ENCODE measurements at regions not wholly inside any gene's neighbourhood (a gene's known extent, or its start where the extent isn't known, plus 50 kb on each side); places are given as distances from the start of the nearest gene placed in this dataset.

DNA sequence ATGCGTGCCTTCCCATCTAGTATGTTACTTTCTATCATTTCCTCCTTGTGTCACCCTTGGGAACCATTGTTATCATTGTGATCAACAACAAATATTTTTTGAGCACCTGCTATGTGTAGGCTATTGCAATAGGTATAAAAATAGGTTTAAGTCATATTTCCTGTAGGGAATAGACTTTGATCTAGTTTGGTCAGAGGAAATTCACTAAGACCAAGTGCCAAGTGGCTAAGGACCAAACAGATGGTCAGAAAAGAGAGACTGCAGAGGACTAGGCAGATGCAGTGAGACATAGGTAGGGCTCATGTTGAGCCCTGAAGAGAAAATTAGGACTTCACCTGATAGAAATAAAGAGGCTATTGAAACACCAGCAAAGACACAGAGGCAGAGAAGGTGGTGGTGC is 430.0 kb upstream of the ADAMTSL1 start:
- Histone ChIP-seq H4K20me1 (ENCODE audit: insufficient read depth, low read length) (no peaks in the 10 kb centered on the region), H3K36me3 (replicated peaks in 1 of 2; ENCODE audit: control insufficient read depth in 1 of 2, insufficient read depth in 2 of 2, low read length in 2 of 2) (no peaks in the 10 kb centered on the region), H3K79me2 (ENCODE audit: insufficient read depth, low read length) (no peaks in the 10 kb centered on the region), H3K27ac (ENCODE audit: extremely low read length, insufficient read depth, low read length) (no peak overlapping the region), H3K4me2 (ENCODE audit: low read depth, low read length) (no peak overlapping the region), H3K4me1 (ENCODE audit: insufficient read depth, low read length) (no peaks in the 10 kb centered on the region), H3K9me3 (ENCODE audit: low read length) (no peaks in the 10 kb centered on the region), H3K27me3 (ENCODE audit: control insufficient read depth in 1 of 2, insufficient read depth in 2 of 2, low read length in 2 of 2) (no peaks in the 10 kb centered on the region), H3K9ac (ENCODE audit: insufficient read depth, low read depth, low read length) (no peak overlapping the region), H2AFZ (ENCODE audit: low read length) (no peak overlapping the region), H3K4me3 (replicated peaks in 1 of 3; ENCODE audit: insufficient read depth in 1 of 3, low read depth in 2 of 3, low read length in 3 of 3) (no peak overlapping the region)
- in situ Hi-C loops (cut with HindIII; ENCODE audit: extremely low pct_ligation_motif_present, low pct_unique_long_range_greater_than_20kb), result no loop called here
- DNase-seq (ENCODE audit: low spot score) (no peak), ATAC-seq (no peak), FAIRE-seq (no peak)
- ChIA-PET POLR2A (no interaction called here), CTCF (ENCODE audit: low intra/inter-chr PET ratio, low total read pairs) (no interaction called here)
- 36% methylated on average over 1 of the region's 1 CpG for WGBS (ENCODE audit: low lambda C conversion rate)
- no peak for TF ChIP-seq SNAI1 (CRISPR knock-in tag; IDR thresholded peaks at IDR 0.05; ENCODE audit: borderline replicate concordance)
- no peak for TF ChIP-seq ZNF20 (CRISPR knock-in tag; IDR thresholded peaks at IDR 0.05)
- TF ChIP-seq ZC3H13 (CRISPR knock-in tag; IDR thresholded peaks at IDR 0.05), result no peak
- TF ChIP-seq, protein P1, sequence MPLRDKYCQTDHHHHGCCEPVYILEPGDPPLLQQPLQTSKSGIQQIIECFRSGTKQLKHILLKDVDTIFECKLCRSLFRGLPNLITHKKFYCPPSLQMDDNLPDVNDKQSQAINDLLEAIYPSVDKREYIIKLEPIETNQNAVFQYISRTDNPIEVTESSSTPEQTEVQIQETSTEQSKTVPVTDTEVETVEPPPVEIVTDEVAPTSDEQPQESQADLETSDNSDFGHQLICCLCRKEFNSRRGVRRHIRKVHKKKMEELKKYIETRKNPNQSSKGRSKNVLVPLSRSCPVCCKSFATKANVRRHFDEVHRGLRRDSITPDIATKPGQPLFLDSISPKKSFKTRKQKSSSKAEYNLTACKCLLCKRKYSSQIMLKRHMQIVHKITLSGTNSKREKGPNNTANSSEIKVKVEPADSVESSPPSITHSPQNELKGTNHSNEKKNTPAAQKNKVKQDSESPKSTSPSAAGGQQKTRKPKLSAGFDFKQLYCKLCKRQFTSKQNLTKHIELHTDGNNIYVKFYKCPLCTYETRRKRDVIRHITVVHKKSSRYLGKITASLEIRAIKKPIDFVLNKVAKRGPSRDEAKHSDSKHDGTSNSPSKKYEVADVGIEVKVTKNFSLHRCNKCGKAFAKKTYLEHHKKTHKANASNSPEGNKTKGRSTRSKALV (CRISPR knock-in tag; IDR thresholded peaks at IDR 0.05), result no peak
- TF ChIP-seq SRSF1 (optimal IDR thresholded peaks at IDR 0.05; ENCODE audit: low read depth, low read length), result no peak
- TF ChIP-seq ZFP90 (CRISPR knock-in tag; IDR thresholded peaks at IDR 0.05; ENCODE audit: borderline replicate concordance), result no peak
- TF ChIP-seq, protein P2, sequence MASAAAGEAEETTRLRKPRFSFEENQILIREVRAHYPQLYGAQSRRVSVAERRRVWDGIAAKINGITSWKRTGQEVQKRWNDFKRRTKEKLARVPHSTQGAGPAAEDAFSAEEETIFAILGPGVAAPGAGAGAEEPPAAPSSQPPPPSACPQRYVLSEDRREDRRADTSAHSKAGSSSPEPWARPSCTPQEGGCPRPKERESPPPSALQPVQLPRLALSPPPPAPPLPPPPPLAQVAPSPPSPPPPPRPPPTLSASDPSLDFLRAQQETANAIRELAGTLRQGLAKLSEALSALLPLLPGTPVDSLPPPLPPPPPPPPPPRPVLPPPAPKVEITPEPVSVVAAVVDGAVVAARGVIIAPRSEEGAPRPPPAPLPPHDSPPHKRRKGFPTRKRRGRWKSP (CRISPR knock-in tag; IDR thresholded peaks at IDR 0.05), result no peak
- TF ChIP-seq, protein P3, sequence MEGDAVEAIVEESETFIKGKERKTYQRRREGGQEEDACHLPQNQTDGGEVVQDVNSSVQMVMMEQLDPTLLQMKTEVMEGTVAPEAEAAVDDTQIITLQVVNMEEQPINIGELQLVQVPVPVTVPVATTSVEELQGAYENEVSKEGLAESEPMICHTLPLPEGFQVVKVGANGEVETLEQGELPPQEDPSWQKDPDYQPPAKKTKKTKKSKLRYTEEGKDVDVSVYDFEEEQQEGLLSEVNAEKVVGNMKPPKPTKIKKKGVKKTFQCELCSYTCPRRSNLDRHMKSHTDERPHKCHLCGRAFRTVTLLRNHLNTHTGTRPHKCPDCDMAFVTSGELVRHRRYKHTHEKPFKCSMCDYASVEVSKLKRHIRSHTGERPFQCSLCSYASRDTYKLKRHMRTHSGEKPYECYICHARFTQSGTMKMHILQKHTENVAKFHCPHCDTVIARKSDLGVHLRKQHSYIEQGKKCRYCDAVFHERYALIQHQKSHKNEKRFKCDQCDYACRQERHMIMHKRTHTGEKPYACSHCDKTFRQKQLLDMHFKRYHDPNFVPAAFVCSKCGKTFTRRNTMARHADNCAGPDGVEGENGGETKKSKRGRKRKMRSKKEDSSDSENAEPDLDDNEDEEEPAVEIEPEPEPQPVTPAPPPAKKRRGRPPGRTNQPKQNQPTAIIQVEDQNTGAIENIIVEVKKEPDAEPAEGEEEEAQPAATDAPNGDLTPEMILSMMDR (CRISPR knock-in tag; IDR thresholded peaks at IDR 0.05), result no peak
- no peak for TF ChIP-seq BRD4 (CRISPR knock-in tag; IDR thresholded peaks at IDR 0.05)
- no peak for TF ChIP-seq ZFX (CRISPR knock-in tag; IDR thresholded peaks at IDR 0.05; ENCODE audit: low read depth)
- TF ChIP-seq ZNF230 (CRISPR knock-in tag; IDR thresholded peaks at IDR 0.05), result no peak
- TF ChIP-seq ADNP (CRISPR knock-in tag; IDR thresholded peaks at IDR 0.05), result no peak
- TF ChIP-seq, protein P4, sequence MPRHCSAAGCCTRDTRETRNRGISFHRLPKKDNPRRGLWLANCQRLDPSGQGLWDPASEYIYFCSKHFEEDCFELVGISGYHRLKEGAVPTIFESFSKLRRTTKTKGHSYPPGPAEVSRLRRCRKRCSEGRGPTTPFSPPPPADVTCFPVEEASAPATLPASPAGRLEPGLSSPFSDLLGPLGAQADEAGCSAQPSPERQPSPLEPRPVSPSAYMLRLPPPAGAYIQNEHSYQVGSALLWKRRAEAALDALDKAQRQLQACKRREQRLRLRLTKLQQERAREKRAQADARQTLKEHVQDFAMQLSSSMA (CRISPR knock-in tag; IDR thresholded peaks at IDR 0.05), result no peak
- no peak for TF ChIP-seq YY1 (IDR thresholded peaks at IDR 0.05; ENCODE audit: insufficient read depth, insufficient replicate concordance, low read depth, low read length)
- TF ChIP-seq, protein P5, sequence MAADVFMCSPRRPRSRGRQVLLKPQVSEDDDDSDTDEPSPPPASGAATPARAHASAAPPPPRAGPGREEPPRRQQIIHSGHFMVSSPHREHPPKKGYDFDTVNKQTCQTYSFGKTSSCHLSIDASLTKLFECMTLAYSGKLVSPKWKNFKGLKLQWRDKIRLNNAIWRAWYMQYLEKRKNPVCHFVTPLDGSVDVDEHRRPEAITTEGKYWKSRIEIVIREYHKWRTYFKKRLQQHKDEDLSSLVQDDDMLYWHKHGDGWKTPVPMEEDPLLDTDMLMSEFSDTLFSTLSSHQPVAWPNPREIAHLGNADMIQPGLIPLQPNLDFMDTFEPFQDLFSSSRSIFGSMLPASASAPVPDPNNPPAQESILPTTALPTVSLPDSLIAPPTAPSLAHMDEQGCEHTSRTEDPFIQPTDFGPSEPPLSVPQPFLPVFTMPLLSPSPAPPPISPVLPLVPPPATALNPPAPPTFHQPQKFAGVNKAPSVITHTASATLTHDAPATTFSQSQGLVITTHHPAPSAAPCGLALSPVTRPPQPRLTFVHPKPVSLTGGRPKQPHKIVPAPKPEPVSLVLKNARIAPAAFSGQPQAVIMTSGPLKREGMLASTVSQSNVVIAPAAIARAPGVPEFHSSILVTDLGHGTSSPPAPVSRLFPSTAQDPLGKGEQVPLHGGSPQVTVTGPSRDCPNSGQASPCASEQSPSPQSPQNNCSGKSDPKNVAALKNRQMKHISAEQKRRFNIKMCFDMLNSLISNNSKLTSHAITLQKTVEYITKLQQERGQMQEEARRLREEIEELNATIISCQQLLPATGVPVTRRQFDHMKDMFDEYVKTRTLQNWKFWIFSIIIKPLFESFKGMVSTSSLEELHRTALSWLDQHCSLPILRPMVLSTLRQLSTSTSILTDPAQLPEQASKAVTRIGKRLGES (CRISPR knock-in tag; IDR thresholded peaks at IDR 0.05; ENCODE audit: borderline replicate concordance), result no peak
- no TSS peak for BruUV-seq (replicated peaks)
- intact Hi-C loops (cut with micrococcal nuclease; ENCODE audit: unreplicated experiment), result no loop called here

Data from HepG2 (cell line).